ELF-1 (cell line): ENCODE measurements at regions not wholly inside any gene's neighbourhood (a gene's known extent, or its start where the extent isn't known, plus 50 kb on each side); places are given as distances from the start of the nearest gene placed in this dataset.

Experiments
- DNase-seq: peaks from one replicate; pipeline ENCODE4 v3.0.0-alpha.2; 2016; ENCODE audit warnings: low read depth, low spot score

DNA sequence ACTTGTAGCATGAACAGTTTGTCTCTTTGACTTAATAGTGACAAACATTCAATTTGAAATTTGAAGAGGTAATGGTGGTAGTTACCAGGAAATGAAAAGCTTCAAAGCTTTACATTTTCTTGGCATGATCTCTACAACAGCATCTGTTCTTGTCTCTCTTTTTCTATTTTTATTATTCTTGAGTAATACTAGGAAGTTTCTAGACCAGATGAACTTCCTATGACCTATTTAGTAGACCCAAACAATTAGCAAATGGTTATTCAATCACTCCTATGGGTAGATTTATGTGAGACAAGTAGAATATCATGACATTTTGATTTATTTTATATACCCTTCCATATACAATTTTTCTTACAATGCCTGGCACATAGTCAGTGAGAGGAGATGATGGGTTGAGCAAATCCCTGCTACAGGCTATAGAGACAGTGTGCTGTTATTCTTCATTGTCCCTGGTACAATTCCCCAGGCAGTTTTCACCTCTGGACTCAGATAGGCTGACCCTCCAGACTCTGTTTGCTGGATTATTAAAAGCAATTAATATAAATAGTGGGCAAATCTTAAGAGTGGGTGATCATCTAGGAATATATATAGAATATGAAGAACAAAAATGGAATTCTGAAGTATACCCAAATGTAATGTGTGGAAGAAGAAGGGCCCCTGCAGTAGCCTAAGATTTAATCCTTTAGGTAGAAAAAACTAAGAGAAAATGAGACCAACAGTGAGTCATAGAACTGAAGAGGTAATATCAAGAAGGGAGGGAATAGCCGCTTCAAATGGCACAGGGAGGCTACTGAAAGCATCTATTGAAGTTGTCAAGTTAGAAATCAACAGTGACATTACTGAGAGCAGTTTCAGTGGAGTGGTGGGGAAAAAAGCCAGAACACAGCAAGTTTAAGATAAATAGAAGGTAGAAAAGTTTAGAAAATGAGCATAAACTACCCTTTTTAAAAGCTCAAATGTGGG lies 512.0 kb downstream of the FOXG1 start:
- DNase-seq: no peak

GRCh38 chr14:29282169-29282568 lies 515.6 kb downstream of the FOXG1 start:
- no peak for DNase-seq

DNA sequence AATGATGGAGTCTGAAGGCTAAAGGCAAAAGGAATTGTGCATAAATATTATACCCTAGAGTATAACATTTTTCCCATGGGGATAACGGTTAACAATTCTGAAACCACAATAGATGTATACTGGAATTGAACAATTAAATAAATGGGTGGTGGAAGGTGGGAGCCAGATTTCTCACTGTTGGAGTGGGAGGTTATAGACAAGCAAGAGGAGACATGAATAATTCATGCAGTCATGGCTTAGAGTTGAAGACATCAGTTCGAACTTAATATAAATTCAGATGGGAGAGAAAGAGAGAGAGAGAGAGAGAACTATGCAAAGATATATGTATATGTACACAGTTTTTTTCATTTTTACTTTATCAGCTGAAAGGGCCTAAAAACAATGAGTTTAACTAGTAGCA lies 523.9 kb downstream of the FOXG1 start:
- no peak for DNase-seq

DNA sequence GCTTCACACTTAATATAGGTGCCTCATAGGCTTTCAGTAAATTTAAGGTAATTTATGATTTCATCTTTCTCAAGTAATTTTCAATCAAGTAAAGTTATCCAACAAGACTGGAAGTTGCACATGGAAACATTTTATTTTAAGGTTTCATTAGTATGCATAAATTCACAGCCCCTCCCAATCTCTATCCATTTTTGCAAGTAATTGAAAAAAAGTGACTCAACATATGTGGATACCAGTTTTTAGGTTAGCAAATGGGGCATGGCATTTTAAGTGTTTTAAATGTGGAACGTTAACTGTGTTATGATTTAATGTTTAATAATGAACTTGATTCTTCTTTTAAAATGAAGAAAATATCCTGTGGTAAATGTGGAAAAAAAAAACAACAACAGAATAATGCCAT lies 532.8 kb downstream of the FOXG1 start:
- no peak for DNase-seq

DNA sequence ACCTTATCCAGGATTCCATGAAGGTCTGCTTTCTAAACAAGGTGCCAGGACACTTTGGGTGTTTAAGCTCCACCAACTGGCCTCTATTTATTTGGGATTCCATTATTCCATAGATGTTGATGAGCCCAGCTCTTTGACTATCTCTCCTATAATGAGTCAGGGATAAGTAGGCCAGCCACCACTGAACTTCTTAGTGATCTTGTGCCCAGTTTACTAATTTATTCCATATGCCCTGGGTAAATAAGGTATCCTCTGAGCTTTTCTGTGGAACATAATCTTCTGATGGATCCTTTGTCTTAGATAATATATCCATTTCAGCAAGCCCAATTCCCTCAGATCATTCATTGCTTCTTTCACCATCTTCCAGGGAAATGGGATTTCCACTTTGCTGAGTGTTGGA lies 535.0 kb downstream of the FOXG1 start:
- DNase-seq: no peak

DNA sequence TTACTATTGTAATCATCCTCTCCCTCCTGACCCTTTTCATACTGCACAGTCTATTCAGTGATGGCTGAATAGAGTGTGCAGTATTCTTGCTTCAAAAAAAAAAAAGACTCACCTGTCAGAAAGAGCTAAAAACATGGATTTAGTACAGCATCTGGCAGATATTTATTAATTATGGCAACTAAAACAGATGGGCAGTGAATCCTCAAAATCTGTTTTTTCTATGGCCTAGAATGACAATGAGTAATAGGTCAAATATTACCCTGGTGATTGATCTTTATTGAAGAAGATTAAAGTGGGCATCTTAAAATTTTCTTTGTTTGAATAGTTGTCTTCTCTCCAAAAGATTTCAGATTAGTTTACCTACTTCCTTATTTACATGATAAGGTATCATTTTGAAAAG lies 543.6 kb downstream of the FOXG1 start:
- no peak for DNase-seq

GRCh38 chr14:29310757-29311156 lies 544.2 kb downstream of the FOXG1 start:
- DNase-seq: no peak

DNA sequence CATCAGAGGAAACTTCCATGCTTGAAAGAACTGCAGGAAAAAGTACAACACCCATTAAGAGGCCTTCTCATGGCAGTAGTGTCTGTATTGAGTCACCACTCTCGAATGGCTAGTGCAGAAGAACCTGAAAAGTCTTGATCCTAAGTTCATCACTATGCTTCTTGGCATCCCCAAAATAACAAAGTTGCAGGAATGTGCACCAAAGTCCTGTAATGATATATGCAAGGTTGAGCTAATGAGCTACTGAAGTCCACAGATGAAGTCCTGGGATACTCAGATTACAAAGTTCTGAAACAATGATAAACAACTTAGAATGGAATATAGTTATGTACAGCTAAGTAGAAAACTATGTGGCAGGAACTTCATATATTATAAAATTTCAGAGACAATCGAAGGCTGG lies 545.4 kb downstream of the FOXG1 start:
- no peak for DNase-seq

DNA sequence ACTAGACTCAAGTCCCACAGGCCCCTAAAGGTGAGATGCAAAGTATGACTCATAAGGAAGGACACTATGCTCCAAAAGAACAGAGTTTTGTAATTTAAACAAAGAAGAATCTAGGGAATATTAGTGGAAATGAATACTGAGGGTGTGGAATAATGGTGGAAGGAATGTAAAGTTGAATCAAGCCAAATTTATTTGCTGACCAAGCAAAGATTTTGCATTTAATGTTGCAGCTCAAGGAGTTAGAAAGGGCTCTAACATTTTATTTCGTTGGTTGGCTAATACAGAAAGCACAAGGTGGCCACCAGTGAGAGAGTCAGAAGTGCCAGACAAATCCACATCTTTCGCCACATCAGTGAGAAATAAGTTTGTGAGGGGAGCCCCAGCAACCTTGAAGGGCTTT lies 550.3 kb downstream of the FOXG1 start:
- no peak for DNase-seq

DNA sequence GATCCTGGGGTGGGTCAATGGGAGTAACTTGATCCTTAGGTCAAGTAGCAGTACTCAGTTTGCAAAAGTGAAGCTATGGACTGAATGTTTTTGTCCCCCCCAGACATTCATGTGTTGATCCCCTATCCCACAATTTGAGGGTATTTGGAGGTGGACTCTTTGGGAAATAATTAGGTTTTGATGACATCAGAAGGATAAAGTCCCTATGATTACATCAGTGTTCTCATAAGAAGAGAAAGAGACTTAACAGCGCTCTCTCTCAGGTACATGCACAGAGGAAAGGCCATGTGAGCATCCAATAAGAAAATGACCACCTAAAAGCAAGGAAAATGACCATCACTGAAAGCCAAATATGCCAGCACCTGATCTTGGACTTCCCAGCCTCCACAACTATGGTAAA lies 550.8 kb downstream of the FOXG1 start:
- DNase-seq: no peak

DNA sequence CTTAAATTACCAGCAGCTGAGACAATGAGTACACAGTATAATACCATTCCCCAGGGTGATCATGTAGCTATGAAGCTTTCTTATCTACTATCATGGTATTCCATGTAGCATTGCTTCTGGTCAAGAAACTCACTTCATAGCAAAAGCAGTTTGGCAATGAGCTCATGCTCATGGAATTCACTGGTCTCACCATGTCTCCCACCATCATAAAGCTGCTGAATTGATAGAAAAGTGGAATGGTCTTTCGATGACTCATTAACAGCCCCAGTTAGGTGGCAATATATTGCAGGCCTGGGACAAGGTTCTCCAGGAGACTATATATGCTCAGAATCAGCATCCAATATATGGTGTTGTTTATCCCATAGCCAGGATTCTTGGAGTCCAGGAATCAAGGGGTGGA lies 553.7 kb downstream of the FOXG1 start:
- DNase-seq: no peak

GRCh38 chr14:29321646-29322045 lies 555.1 kb downstream of the FOXG1 start:
- no peak for DNase-seq

GRCh38 chr14:29339494-29340172 lies 573.0 kb downstream of the FOXG1 start:
- DNase-seq: no peak

DNA sequence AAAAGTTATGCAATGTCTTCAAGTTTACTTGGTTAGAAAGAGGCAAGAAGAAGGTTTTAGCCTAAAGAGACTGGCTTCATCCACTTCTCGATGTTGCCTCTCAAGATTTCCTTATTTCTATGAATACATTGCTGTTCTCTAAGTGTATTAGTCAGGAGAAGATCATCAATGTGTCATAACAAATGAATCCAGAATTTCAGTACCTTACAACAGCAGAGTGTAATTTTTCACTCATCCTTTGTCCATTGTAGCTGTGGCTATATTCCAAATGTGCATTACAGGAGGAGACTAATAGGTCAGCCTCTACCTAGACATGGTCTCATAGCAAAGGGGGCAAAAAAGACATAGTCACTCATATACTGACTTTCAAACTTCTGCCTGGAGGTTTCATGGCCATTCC lies 579.1 kb downstream of the PRKD1 start:
- DNase-seq: no peak

GRCh38 chr14:29350496-29350895 lies 577.2 kb downstream of the PRKD1 start:
- DNase-seq: no peak

DNA sequence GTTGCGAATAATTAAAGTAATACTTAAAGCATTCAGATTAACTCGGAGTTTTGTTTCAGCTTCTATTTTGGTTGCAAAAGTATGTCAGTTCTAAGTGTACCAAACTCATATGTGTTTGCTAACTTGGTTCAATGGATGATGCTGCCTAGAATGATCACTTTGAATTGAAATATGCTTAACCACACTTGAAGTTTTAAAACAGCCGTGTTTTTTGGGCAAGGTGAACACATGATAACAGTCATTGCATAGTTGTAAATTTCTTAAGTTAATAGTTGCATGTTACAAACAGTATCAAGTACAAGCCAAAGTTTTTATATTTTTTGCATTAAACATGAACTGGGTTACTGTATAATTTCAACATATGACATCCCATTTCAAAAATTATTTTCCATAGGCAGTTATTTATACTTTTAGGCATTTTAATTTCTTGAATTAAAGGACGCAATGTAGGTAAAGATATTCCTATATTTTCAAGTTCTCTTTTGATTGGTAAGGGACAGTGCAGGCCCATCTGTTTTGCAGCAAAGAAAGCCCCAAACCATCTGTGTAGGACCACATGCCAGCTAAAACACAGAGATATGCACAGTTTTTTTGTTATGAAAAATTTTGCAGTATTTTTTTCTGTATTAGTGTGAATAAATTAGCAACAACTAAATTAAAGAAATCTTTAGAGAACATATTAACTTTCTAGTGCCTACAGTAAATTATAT lies 575.5 kb downstream of the PRKD1 start:
- no peak for DNase-seq

GRCh38 chr14:29352706-29353080 lies 575.0 kb downstream of the PRKD1 start:
- no peak for DNase-seq

DNA sequence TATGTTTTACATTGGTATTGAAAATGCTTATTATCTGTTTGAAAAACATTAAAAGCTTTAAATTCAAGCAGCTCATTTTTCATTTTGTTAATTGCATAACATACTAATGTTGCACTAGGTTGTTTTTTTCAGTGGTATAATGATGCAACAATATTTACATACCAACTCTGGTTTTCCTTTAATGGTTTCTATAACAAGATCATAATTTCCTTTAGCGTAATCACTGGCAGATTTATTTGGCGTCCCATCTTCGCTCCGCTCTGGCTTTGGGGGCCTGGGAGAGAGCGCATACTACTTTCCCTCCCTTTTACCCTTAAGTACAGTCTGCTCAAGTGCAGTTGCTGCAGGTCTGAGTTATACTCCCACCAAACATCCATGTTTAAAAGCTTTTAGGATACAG lies 574.1 kb downstream of the PRKD1 start:
- no peak for DNase-seq

- DNase-seq: no peak
These were observed 573.2 kb downstream of the PRKD1 start for GRCh38 chr14:29354486-29354885.

DNA sequence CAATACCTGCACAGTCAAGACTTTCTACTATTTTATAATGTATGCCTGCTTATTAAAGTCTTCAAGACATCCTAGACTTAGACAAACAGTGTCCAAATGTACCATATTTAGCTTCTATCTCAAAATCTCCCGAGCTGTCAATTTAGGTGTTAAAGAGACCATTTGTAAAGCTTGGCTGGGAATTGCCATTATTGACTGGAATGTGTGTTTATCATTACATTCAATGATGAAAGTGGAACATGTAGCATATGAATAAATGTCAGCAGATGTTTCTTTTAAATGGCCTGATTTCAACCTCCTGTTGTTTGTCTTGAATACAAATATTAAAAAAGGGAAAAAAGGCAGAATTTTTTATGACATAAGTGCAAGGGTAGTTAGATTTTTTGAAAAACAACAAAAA lies 572.3 kb downstream of the PRKD1 start:
- DNase-seq: no peak

GRCh38 chr14:29355846-29356245 lies 571.8 kb downstream of the PRKD1 start:
- DNase-seq: no peak

GRCh38 chr14:29360656-29361055 lies 567.0 kb downstream of the PRKD1 start:
- no peak for DNase-seq

- no peak for DNase-seq
These were observed 557.6 kb downstream of the PRKD1 start for GRCh38 chr14:29370024-29370423.
